ENCODE measurements at regions not wholly inside any gene's neighbourhood (a gene's known extent, or its start where the extent isn't known, plus 50 kb on each side); places are given as distances from the start of the nearest gene placed in this dataset.
A peak's percentile ranks its signal among the peaks of the same experiment; 100 is the strongest.

GRCh38 chr20:23147647-23147963, 61.5 kb upstream of the CD93 start:
- H3K9me3 ChIP-seq (ENCODE audit: severe bottlenecking) = no peaks in the 10 kb centered on the region
- peaks cover 43% of the 10 kb centered on the region for H3K4me1 ChIP-seq (ENCODE audit: insufficient read depth, poor library complexity, severe bottlenecking)
- no peak for TF ChIP-seq CTCF (IDR thresholded peaks at IDR 0.05; ENCODE audit: poor library complexity, severe bottlenecking)
- DNase-seq (ENCODE audit: low spot score) (no peak), ATAC-seq (ENCODE audit: low read depth) (no peak)
- no peak overlapping the region for H3K4me3 ChIP-seq (ENCODE audit: severe bottlenecking)
- peak overlapping the region; percentile 73 for H3K27ac ChIP-seq (ENCODE audit: poor library complexity, severe bottlenecking)
- H3K27me3 ChIP-seq (ENCODE audit: insufficient read depth, poor library complexity, severe bottlenecking) = no peaks in the 10 kb centered on the region
- no peaks in the 10 kb centered on the region for H3K36me3 ChIP-seq (ENCODE audit: low read depth)

GRCh38 chr20:23146857-23147637, 60.9 kb upstream of the CD93 start:
- no peaks in the 10 kb centered on the region for H3K36me3 ChIP-seq (ENCODE audit: low read depth)
- DNase-seq (ENCODE audit: low spot score) (no peak), ATAC-seq (ENCODE audit: low read depth) (no peak)
- H3K27ac ChIP-seq (ENCODE audit: poor library complexity, severe bottlenecking) = peak overlapping the region; percentile 73
- H3K27me3 ChIP-seq (ENCODE audit: insufficient read depth, poor library complexity, severe bottlenecking) = no peaks in the 10 kb centered on the region
- H3K9me3 ChIP-seq (ENCODE audit: severe bottlenecking) = no peaks in the 10 kb centered on the region
- no peak overlapping the region for H3K4me3 ChIP-seq (ENCODE audit: severe bottlenecking)
- H3K4me1 ChIP-seq (ENCODE audit: insufficient read depth, poor library complexity, severe bottlenecking) = peaks cover 49% of the 10 kb centered on the region
- no peak for TF ChIP-seq CTCF (IDR thresholded peaks at IDR 0.05; ENCODE audit: poor library complexity, severe bottlenecking)

- Histone ChIP-seq H3K4me1 (ENCODE audit: insufficient read depth, poor library complexity, severe bottlenecking) (peaks cover 52% of the 10 kb centered on the region), H3K27ac (ENCODE audit: poor library complexity, severe bottlenecking) (no peak overlapping the region), H3K9me3 (ENCODE audit: severe bottlenecking) (no peaks in the 10 kb centered on the region), H3K27me3 (ENCODE audit: insufficient read depth, poor library complexity, severe bottlenecking) (no peaks in the 10 kb centered on the region), H3K36me3 (ENCODE audit: low read depth) (no peaks in the 10 kb centered on the region), H3K4me3 (ENCODE audit: severe bottlenecking) (no peak overlapping the region)
- ATAC-seq (ENCODE audit: low read depth) = no peak
- DNase-seq (ENCODE audit: low spot score) = no peak
- TF ChIP-seq CTCF (IDR thresholded peaks at IDR 0.05; ENCODE audit: poor library complexity, severe bottlenecking) = no peak
These were observed 60.1 kb upstream of the CD93 start for GRCh38 chr20:23146181-23146580.

- H3K4me3 ChIP-seq (ENCODE audit: severe bottlenecking) = no peak overlapping the region
- no peaks in the 10 kb centered on the region for H3K9me3 ChIP-seq (ENCODE audit: severe bottlenecking)
- no peak for TF ChIP-seq CTCF (IDR thresholded peaks at IDR 0.05; ENCODE audit: poor library complexity, severe bottlenecking)
- no peaks in the 10 kb centered on the region for H3K36me3 ChIP-seq (ENCODE audit: low read depth)
- no peak overlapping the region for H3K27ac ChIP-seq (ENCODE audit: poor library complexity, severe bottlenecking)
- DNase-seq (ENCODE audit: low spot score) = peak; percentile 37
- no peak for ATAC-seq (ENCODE audit: low read depth)
- H3K27me3 ChIP-seq (ENCODE audit: insufficient read depth, poor library complexity, severe bottlenecking) = no peaks in the 10 kb centered on the region
- H3K4me1 ChIP-seq (ENCODE audit: insufficient read depth, poor library complexity, severe bottlenecking) = peaks cover 51% of the 10 kb centered on the region
These were observed 59.2 kb upstream of the CD93 start for GRCh38 chr20:23145281-23145700.

GRCh38 chr20:23144856-23145255, 58.7 kb upstream of the CD93 start:
- Histone ChIP-seq H3K4me1 (ENCODE audit: insufficient read depth, poor library complexity, severe bottlenecking) (peaks cover 51% of the 10 kb centered on the region), H3K36me3 (ENCODE audit: low read depth) (no peaks in the 10 kb centered on the region), H3K27ac (ENCODE audit: poor library complexity, severe bottlenecking) (no peak overlapping the region), H3K9me3 (ENCODE audit: severe bottlenecking) (no peaks in the 10 kb centered on the region), H3K27me3 (ENCODE audit: insufficient read depth, poor library complexity, severe bottlenecking) (no peaks in the 10 kb centered on the region), H3K4me3 (ENCODE audit: severe bottlenecking) (no peak overlapping the region)
- no peak for TF ChIP-seq CTCF (IDR thresholded peaks at IDR 0.05; ENCODE audit: poor library complexity, severe bottlenecking)
- ATAC-seq (ENCODE audit: low read depth) (no peak), DNase-seq (ENCODE audit: low spot score) (peak; percentile 28)

Data from RWPE2 (cell line).